Lower leg skin (tissue), 3 donors: ENCODE measurements at regions not wholly inside any gene's neighbourhood (a gene's known extent, or its start where the extent isn't known, plus 50 kb on each side); places are given as distances from the start of the nearest gene placed in this dataset.

Source experiments
- CTCF ChIP-seq, 3 donors: fragments of 450-650 bp; IDR thresholded peaks; one replicate each; pipeline ENCODE4 v1.5.1; 2016; ENCODE audit warnings: antibody characterized with exemption in 3 of 3, mild to moderate bottlenecking in 3 of 3, moderate library complexity in 2 of 3
- POLR2A ChIP-seq, 2 donors: fragments of 450-650 bp; IDR thresholded peaks; one replicate each; pipeline ENCODE4 v1.6.1; 2016 to 2017; ENCODE audit warnings: antibody characterized with exemption in 2 of 2, mild to moderate bottlenecking in 1 of 2, moderate library complexity in 1 of 2

GRCh38 chr6:81806793-81807565, 54.5 kb upstream of the TENT5A start:
- no peak for TF ChIP-seq POLR2A (IDR thresholded peaks at IDR 0.05)
- no peak for TF ChIP-seq CTCF (IDR thresholded peaks at IDR 0.05)
